ENCODE measurements at regions not wholly inside any gene's neighbourhood (a gene's known extent, or its start where the extent isn't known, plus 50 kb on each side); places are given as distances from the start of the nearest gene placed in this dataset.

- TF ChIP-seq REST (IDR thresholded peaks at IDR 0.05; ENCODE audit: low read depth) (no peak), TEAD4 (IDR thresholded peaks at IDR 0.05) (no peak), FOXM1 (IDR thresholded peaks at IDR 0.05; ENCODE audit: borderline replicate concordance, low read depth) (no peak), TAF1 (IDR thresholded peaks at IDR 0.05; ENCODE audit: low read depth) (no peak)
These were observed 232.7 kb upstream of the TNRC6C start for GRCh38 chr17:77725846-77726245.

GRCh38 chr17:77726549-77727006 lies 231.9 kb upstream of the TNRC6C start:
- TF ChIP-seq CREB1 (IDR thresholded peaks at IDR 0.05; ENCODE audit: low read depth): no peak
- no peak for TF ChIP-seq USF1 (IDR thresholded peaks at IDR 0.05)
- no peak for TF ChIP-seq NFIC (IDR thresholded peaks at IDR 0.05)
- no peak for TF ChIP-seq TEAD4 (IDR thresholded peaks at IDR 0.05)
- TF ChIP-seq RAD21 (IDR thresholded peaks at IDR 0.05; ENCODE audit: low read depth): no peak
- TF ChIP-seq REST (IDR thresholded peaks at IDR 0.05; ENCODE audit: low read depth): no peak
- TF ChIP-seq YY1 (IDR thresholded peaks at IDR 0.05; ENCODE audit: low read depth): no peak
- TF ChIP-seq FOXM1 (IDR thresholded peaks at IDR 0.05; ENCODE audit: borderline replicate concordance, low read depth): no peak
- TF ChIP-seq EP300 (IDR thresholded peaks at IDR 0.05; ENCODE audit: borderline replicate concordance): no peak
- TF ChIP-seq TCF12 (IDR thresholded peaks at IDR 0.05; ENCODE audit: low read depth): no peak
- no peak for TF ChIP-seq TAF1 (IDR thresholded peaks at IDR 0.05; ENCODE audit: low read depth)
- TF ChIP-seq MAX (IDR thresholded peaks at IDR 0.05): no peak
- TF ChIP-seq EGR1 (IDR thresholded peaks at IDR 0.05): no peak
- no peak for TF ChIP-seq ZBTB7A (IDR thresholded peaks at IDR 0.05; ENCODE audit: low read depth)
- no peak for TF ChIP-seq CEBPB (IDR thresholded peaks at IDR 0.05)

- TF ChIP-seq CREB1 (IDR thresholded peaks at IDR 0.05; ENCODE audit: low read depth) (no peak), MAX (IDR thresholded peaks at IDR 0.05) (no peak), TCF12 (IDR thresholded peaks at IDR 0.05; ENCODE audit: low read depth) (no peak), FOXM1 (IDR thresholded peaks at IDR 0.05; ENCODE audit: borderline replicate concordance, low read depth) (no peak), REST (IDR thresholded peaks at IDR 0.05; ENCODE audit: low read depth) (no peak), NFIC (IDR thresholded peaks at IDR 0.05) (no peak), TAF1 (IDR thresholded peaks at IDR 0.05; ENCODE audit: low read depth) (no peak), EP300 (IDR thresholded peaks at IDR 0.05; ENCODE audit: borderline replicate concordance) (no peak), CEBPB (IDR thresholded peaks at IDR 0.05) (no peak), USF1 (IDR thresholded peaks at IDR 0.05) (no peak), YY1 (IDR thresholded peaks at IDR 0.05; ENCODE audit: low read depth) (no peak), ZBTB7A (IDR thresholded peaks at IDR 0.05; ENCODE audit: low read depth) (no peak)
These were observed 231.4 kb upstream of the TNRC6C start for GRCh38 chr17:77727037-77727615.

GRCh38 chr17:77728474-77728795 lies 230.1 kb upstream of the TNRC6C start:
- TF ChIP-seq CEBPB (IDR thresholded peaks at IDR 0.05) (no peak), EP300 (IDR thresholded peaks at IDR 0.05; ENCODE audit: borderline replicate concordance) (no peak), MAX (IDR thresholded peaks at IDR 0.05) (no peak), RAD21 (IDR thresholded peaks at IDR 0.05; ENCODE audit: low read depth) (no peak), REST (IDR thresholded peaks at IDR 0.05; ENCODE audit: low read depth) (no peak), FOXM1 (IDR thresholded peaks at IDR 0.05; ENCODE audit: borderline replicate concordance, low read depth) (no peak)

Measured in Ishikawa (cell line).